Kidney epithelial cell (primary cell): ENCODE measurements at regions not wholly inside any gene's neighbourhood (a gene's known extent, or its start where the extent isn't known, plus 50 kb on each side); places are given as distances from the start of the nearest gene placed in this dataset.
"Not testable (repeated sequence)": the region's sequence is repeated elsewhere in the genome, so short reads cannot be mapped to it uniquely, and the experiment has no call there.

Experiments used
- DNase-seq: peaks from one replicate; pipeline ENCODE4 v3.0.0-alpha.2; 2010; ENCODE audit warnings: low read depth
- H3K27me3 ChIP-seq: 2 replicates; pipeline ENCODE4 v1.6.0; 2011; ENCODE audit warnings: low read length; ENCODE audit not compliant: control insufficient read depth, insufficient read depth
- H3K36me3 ChIP-seq: 2 replicates; pipeline ENCODE4 v1.5.1; 2011; ENCODE audit warnings: low read length; ENCODE audit not compliant: control insufficient read depth, insufficient read depth
- H3K4me3 ChIP-seq: 2 replicates; pipeline ENCODE4 v1.5.1; 2011; ENCODE audit warnings: low read depth, mild to moderate bottlenecking, control low read depth, low read length
- CTCF ChIP-seq: IDR thresholded peaks from 2 replicates; pipeline ENCODE4 v1.5.1; 2011; ENCODE audit warnings: mild to moderate bottlenecking, moderate library complexity, low read length, control low read depth, inconsistent platforms; ENCODE audit not compliant: insufficient read depth, poor library complexity, severe bottlenecking

DNA sequence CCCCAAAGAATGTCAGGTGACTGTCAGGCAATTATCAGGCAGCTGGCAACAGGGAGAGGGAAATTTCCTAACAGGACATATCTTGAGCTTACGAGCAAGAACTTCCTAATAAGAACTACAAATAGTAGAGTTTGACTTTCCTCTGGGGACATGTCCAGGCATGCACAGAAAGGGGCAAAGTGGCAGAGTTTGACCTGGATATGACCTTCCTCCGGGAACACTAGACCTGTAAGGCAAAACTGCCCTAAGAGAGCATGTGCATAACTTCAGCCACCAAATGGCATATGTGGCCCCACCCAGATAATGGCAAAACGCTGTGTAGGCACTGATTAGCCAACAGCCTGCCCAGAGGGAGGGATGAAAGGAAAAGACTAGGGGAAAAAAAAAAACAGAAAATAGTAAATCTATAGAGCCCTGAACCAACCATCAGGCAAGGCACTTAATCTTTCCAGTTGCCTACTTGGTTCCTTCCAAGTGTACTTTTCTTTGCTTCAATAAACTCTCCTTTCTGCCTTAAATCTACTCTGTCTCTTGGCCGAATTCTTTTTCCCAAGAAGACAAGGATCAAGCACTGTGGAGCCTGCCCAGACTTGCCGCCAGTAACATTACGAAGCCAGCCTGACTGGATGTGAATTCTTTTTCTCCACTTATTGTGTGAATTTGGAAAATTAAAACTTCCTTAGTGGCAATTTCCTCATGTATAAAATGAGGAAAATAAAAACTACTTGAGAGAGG, 164.1 kb downstream of the SPTSSA start:
- TF ChIP-seq CTCF, result no peak
- DNase-seq, result no peak
- no peaks in the 10 kb centered on the region for H3K27me3 ChIP-seq
- no peak overlapping the region for H3K4me3 ChIP-seq
- H3K36me3 ChIP-seq, result no peaks in the 10 kb centered on the region

DNA sequence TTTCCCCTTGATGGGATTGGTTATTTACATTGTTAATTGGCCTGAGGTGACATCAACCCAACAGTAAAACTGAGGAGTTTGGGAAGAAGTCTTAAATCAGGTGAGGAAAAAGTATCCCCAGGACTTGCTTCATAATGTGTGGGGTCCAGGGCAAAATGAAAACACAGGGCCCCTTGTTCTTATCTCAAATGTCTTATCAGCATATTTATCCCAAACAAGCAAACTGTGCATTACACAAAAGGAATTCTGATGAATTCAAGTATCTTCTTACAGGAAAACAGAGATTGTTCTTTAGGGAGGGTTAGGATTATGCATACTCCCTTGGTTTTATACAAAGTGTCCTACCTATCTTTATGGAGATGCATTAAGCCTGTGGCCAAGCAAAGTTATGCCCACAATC, 178.4 kb downstream of the SPTSSA start:
- Histone ChIP-seq H3K4me3 (no peak overlapping the region), H3K27me3 (no peaks in the 10 kb centered on the region), H3K36me3 (no peaks in the 10 kb centered on the region)
- TF ChIP-seq CTCF, result no peak
- no peak for DNase-seq

- Histone ChIP-seq H3K27me3 (no peaks in the 10 kb centered on the region), H3K4me3 (no peak overlapping the region), H3K36me3 (no peaks in the 10 kb centered on the region)
- no peak for TF ChIP-seq CTCF
- DNase-seq, result no peak
Measured at GRCh38 chr14:34277191-34277590, 184.8 kb downstream of the SPTSSA start.

GRCh38 chr14:34275530-34275929, 186.5 kb downstream of the SPTSSA start:
- no peak for TF ChIP-seq CTCF
- no peak overlapping the region for H3K4me3 ChIP-seq

DNA sequence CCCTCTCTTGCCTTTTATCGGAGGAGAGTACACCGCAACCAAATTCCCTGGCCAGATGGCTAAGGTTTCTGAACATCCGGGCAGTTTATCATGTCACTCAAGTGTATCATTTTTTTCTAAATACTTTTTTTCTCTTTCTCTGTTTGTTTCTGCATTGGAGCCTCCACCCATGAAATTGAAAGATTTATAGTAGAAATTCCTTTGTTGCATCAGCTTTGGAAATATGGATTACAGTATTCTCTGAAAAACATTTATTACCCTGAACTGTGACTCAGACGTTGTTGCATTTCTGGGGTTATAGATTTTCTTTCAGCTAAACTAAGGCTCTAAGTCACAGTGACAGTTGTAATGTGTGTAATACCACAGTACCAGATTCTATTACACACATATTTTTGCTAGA, 187.0 kb downstream of the SPTSSA start:
- DNase-seq, result no peak
- no peak overlapping the region for H3K4me3 ChIP-seq
- no peaks in the 10 kb centered on the region for H3K36me3 ChIP-seq
- H3K27me3 ChIP-seq, result no peaks in the 10 kb centered on the region
- TF ChIP-seq CTCF, result no peak

More at GRCh38 chr14:34275530-34275929, 186.5 kb downstream of the SPTSSA start:
- Histone ChIP-seq H3K27me3 (no peaks in the 10 kb centered on the region), H3K36me3 (no peaks in the 10 kb centered on the region)
- no peak for DNase-seq

DNA sequence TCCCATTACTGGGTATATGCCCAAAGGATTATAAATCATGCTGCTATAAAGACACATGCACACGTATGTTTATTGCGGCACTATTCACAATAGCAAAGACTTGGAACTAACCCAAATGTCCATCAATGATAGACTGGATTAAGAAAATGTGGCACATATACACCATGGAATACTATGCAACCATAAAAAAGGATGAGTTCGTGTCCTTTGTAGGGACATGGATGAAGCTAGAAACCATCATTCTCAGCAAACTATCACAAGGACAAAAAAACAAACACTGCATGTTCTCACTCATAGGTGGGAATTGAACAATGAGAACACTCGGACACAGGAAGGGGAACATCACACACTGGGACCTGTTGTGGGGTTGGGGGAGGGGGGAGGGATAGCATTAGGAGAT, 188.3 kb downstream of the SPTSSA start:
- H3K4me3 ChIP-seq, H3K36me3 ChIP-seq, DNase-seq, H3K27me3 ChIP-seq: not testable (repeated sequence)
